GM21786 (cell line): ENCODE measurements at regions not wholly inside any gene's neighbourhood (a gene's known extent, or its start where the extent isn't known, plus 50 kb on each side); places are given as distances from the start of the nearest gene placed in this dataset.
A peak's percentile ranks its signal among the peaks of the same experiment; 100 is the strongest.

ENCODE experiments used
- ATAC-seq: cut with Tn5 transposase; IDR thresholded peaks from one replicate; pipeline ENCODE4 v1.9.1; 2021; ENCODE audit not compliant: unreplicated experiment

- no peak for ATAC-seq
Measured at GRCh38 chr5:7955476-7955875, 86.5 kb downstream of the MTRR start.

GRCh38 chr5:7957329-7957728 is 88.4 kb downstream of the MTRR start:
- ATAC-seq: no peak

GRCh38 chr5:7960142-7960541 is 91.2 kb downstream of the MTRR start:
- ATAC-seq: no peak

DNA sequence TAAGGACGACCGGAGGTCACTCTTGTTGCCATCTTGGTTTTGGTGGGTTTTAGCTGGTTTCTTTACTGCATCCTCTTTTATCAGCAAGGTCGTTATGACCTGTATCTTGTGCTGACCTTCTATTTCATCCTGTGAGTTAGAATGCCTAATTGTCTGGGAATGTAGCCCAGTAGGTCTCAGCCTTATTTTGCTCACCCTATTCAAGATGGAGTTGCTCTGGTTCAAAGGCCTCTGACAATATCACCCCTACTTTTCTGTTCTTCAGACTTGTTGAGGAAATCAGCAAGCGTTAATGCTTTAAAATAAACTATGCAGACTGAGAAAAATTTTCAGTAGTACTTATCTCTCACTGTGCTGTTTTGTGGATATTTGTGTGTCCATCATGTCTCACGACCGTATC is 92.6 kb downstream of the MTRR start:
- no peak for ATAC-seq

DNA sequence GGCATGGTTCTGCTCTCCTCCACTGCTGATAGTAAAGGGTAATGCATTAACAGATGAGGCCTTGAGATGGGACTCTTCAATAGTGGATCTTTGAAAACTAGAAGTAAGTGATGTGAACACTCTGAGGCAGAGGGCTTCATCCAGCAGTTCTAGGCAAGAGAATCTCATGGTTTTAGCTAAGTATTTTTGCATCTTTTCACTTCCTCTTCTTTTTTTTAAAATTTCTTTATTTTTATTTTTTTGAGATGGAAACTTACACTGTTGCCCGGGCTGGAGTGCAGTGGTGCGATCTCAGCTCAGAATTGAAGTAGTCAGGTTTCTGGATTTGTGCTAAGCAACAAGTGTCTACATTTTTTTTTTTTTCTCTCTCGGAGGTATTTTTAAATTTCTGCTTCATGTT is 101.9 kb downstream of the MTRR start:
- ATAC-seq: peak; percentile 81

DNA sequence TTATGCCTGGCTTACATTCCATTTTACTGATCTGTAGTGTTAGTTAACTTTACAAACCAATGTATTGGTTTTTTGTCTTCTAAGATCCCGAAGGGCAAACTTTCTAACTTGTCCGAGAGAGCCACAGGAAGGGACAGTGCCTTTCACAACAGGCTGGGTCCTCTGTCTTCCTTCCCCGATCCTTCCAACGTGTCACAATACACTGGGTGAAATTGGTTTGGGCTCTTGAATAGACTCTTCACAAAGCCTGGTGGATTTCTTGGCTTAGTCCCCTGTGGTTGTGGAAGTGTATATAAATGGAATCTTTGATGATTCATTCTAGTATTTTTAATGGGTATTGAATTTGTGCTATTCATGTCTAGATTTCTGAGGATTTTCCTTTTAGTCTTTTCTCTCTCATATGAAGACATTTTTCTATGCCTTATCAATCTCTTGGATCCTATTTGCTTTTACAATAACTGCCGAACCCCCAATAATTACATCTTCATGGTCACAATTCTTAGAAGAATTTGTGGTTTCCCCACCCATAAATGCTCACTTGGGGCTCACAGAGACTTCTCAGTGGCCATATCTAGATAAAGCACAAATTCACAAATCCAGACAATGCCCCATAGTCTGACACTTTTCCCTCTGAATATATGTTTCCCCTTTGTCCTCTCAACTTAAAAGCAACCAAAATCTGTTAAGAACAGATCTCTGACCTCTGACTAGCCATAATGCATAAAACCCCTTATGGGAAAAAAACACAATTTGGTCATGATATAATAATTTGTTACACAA is 107.7 kb downstream of the MTRR start:
- ATAC-seq: no peak

DNA sequence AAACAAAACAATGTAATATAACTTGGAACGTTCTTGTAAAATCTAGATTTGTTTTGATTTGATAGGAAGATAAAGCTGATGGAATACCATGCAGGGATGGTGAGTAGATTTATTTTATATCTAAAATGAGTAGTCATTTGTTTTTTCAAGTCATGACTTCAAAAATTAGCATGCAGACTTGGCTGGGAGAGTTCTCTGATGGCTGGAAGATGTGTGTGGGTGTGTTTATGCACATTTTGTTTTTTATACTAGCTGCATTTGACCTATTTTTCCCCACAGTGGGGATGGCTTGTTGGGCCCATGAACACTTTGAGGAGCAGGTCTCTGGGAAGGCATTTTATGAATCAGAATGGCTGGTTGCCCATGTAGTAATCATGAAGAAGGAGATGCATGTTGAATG is 109.2 kb downstream of the MTRR start:
- no peak for ATAC-seq

- ATAC-seq: no peak
Measured at GRCh38 chr5:7978991-7979390, 110.0 kb downstream of the MTRR start.

- no peak for ATAC-seq
Measured at GRCh38 chr5:7980881-7981280, 111.9 kb downstream of the MTRR start.

GRCh38 chr5:7983433-7983832 is 114.5 kb downstream of the MTRR start:
- ATAC-seq: no peak

DNA sequence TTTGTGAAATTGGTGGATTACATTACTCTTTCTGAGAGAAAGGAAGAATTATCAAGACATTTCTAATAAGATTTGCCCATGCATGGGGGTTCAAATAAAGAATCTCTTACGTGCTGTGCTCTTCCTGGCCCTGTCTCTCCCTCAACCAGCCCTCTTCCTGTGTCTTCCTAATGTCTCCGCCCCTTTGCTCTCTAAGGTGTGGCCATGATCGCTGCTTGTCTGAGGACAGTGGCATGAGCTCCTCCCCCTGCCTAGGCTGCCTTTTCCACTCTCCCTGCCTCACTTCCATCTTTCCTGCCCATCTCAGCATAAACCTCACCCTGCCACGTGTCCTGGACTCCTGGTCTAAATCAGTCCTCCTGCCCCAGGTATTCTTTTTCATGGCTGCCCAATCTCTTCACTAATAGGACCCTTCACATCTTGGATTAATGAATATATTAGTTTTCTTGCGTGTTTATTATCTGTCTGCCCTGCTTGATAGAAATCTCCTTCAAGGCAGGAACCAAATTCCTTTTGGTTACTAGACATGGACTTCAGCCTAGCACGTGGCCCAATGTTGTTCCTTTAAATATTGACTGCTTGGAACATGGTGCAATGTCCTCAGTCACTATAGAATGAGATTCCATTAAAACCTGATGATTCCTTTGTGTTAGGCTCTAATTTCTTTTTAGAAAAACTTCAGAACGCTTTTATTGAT is 122.3 kb downstream of the MTRR start:
- no peak for ATAC-seq

GRCh38 chr5:7995688-7996294 is 126.8 kb downstream of the MTRR start:
- ATAC-seq: no peak

- ATAC-seq: no peak
Measured at GRCh38 chr5:8005416-8005815, 136.5 kb downstream of the MTRR start.

DNA sequence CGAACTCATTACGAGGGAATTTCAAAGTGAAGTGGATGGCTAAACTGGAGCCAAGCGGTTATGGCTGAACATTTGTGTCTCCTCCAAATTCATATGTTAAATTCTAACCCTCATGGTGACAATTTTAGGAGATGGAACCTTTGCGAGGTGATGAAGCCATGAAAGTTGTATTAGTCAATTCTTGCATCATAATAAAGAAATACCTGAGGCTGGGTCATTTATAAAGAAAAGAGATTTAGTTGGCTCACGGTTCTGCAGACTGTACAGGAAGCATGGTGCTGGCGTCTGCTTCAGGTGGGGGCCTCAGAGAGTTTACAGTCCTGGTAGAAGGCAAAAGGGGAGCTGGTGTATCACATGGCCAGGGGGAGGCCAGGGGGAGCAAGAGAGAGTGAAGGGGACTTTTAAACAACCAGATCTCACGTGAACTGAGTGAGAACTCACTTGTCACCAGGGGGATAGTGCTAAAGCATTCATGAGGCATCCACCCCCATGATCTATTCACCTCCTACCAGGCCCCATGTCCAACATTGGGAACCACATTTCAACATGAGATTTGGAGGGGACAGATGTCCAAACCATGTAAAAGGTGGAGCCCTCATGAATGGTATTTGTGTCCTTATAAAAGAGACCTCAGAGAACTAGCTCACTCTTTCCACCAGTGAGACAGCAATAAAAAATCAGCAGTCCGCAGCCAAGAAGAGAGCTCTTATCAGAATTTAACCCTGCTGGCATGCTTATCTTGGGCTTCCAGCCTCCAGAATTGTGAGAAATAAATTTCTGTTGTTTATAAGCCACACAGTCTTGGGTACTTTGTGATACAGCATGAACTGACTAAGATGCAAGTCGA is 143.4 kb downstream of the MTRR start:
- ATAC-seq: no peak

- no peak for ATAC-seq
Measured at GRCh38 chr5:8013948-8014710, 145.2 kb downstream of the MTRR start.

DNA sequence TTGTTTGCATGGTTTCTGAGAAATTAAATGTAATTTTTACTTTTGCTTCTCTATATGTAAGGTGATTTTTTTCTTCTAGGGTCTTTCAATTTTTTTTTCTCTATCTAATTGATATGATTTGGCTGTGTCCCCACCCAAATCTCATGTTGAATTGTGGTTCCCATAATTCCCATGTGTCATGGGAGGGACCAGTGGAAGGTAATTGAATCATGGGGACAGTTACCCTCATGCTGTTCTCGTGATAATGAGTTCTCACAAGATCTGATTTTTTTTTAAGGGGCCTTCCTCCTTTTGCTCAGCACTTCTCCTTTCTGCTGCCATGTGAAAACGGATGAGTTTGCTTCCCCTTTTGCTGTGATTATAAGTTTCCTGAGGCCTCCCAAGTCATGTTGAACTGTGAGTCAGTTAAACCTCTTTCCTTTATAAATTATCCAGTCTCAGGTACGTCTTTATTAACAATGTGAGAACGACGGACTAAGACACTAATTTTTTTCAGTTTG is 150.8 kb downstream of the MTRR start:
- no peak for ATAC-seq

- no peak for ATAC-seq
Measured at GRCh38 chr5:8020861-8021514, 152.0 kb downstream of the MTRR start.

- no peak for ATAC-seq
Measured at GRCh38 chr5:8028243-8028642, 159.3 kb downstream of the MTRR start.

- no peak for ATAC-seq
Measured at GRCh38 chr5:8033261-8033660, 164.3 kb downstream of the MTRR start.

DNA sequence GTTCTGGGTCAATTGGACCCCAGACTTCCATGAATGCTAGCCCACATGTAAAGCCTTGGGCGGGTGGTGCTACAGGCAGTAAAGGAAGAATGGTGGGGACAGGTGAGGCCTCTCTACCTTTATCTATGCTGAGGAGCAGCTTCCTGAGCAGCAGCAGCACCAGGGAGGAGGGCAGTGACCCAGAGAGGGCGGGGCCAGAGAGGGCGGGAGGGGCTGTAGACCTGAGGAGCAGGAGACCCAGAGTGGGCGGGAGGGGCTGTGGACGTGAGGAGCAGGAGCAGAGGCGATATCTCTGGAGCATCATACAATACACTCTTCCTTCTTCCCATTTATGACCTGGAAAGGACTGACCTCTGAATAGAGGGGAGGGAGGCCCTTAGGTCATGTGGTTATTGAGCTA is 165.9 kb downstream of the MTRR start:
- ATAC-seq: no peak
